WTC11 (cell line): ENCODE measurements at regions not wholly inside any gene's neighbourhood (a gene's known extent, or its start where the extent isn't known, plus 50 kb on each side); places are given as distances from the start of the nearest gene placed in this dataset.

Experiments used
- ATAC-seq: fragments of 200-7000 bp; cut with Tn5 transposase; 2 replicates; pipeline ENCODE4 v1.10.0; 2021; ENCODE audit warnings: mild to moderate bottlenecking, moderate library complexity
- CTCF ChIA-PET: fragments of 300-600 bp; sonication (Branson Sonifier 250); formaldehyde crosslinking; loops from one replicate; lab custom pipeline; 2021; ENCODE audit warnings: antibody characterized with exemption; lab: Charles Lee
- POLR2A ChIA-PET: fragments of 350-600 bp; sonication (Branson Sonifier 250); formaldehyde crosslinking; loops from one replicate; lab custom pipeline; 2021; ENCODE audit warnings: antibody characterized with exemption; lab: Charles Lee
- DNase-seq: peaks from one replicate; pipeline ENCODE4 v3.0.0; 2021; ENCODE audit warnings: low spot score
- H3K27ac Mint-ChIP-seq: 2 replicates; pipeline ENCODE4 v1.8.0; 2021; ENCODE audit warnings: mixed read lengths
- H3K27me3 Mint-ChIP-seq: 2 replicates; pipeline ENCODE4 v1.8.0; 2021; ENCODE audit warnings: low read depth, mild to moderate bottlenecking, moderate library complexity, mixed read lengths
- H3K36me3 Mint-ChIP-seq: 2 replicates; pipeline ENCODE4 v1.8.0; 2021; ENCODE audit warnings: mixed read lengths
- H3K4me1 Mint-ChIP-seq: 2 replicates; pipeline ENCODE4 v1.8.0; 2022; ENCODE audit warnings: mixed read lengths
- H3K4me3 Mint-ChIP-seq: 2 replicates; pipeline ENCODE4 v1.8.0; 2021; ENCODE audit warnings: mild to moderate bottlenecking, moderate library complexity, mixed read lengths
- H3K9me3 Mint-ChIP-seq: 2 replicates; pipeline ENCODE4 v1.8.0; 2021; ENCODE audit warnings: mixed read lengths
- ARID4B ChIP-seq: sonication (generic); formaldehyde crosslinking; IDR thresholded peaks from 2 replicates; pipeline ENCODE4 v1.8.0; 2023; ENCODE audit warnings: missing genetic modification reagents, mild to moderate bottlenecking, borderline replicate concordance
- CBFB ChIP-seq: sonication (generic); formaldehyde crosslinking; IDR thresholded peaks from 2 replicates; pipeline ENCODE4 v1.8.1; 2022; ENCODE audit warnings: mild to moderate bottlenecking, low read depth, missing genetic modification reagents
- E2F1 ChIP-seq: sonication (generic); formaldehyde crosslinking; IDR thresholded peaks from 2 replicates; pipeline ENCODE4 v1.8.0; 2022; ENCODE audit warnings: mild to moderate bottlenecking, missing genetic modification reagents
- E2F5 ChIP-seq: sonication (generic); formaldehyde crosslinking; IDR thresholded peaks from 2 replicates; pipeline ENCODE4 v1.8.1; 2022; ENCODE audit warnings: mild to moderate bottlenecking, moderate library complexity, missing genetic modification reagents
- FOXJ3 ChIP-seq: sonication (generic); formaldehyde crosslinking; IDR thresholded peaks from 2 replicates; pipeline ENCODE4 v1.9.0; 2021; ENCODE audit warnings: missing genetic modification reagents, mild to moderate bottlenecking, borderline replicate concordance
- MAX ChIP-seq: sonication (generic); formaldehyde crosslinking; IDR thresholded peaks from 2 replicates; pipeline ENCODE4 v1.8.0; 2022; ENCODE audit warnings: mild to moderate bottlenecking, missing genetic modification reagents
- NFE2L1 ChIP-seq: sonication (generic); formaldehyde crosslinking; IDR thresholded peaks from 2 replicates; pipeline ENCODE4 v1.8.1; 2023; ENCODE audit warnings: missing genetic modification reagents
- NR3C1 ChIP-seq: sonication (generic); formaldehyde crosslinking; conservative IDR thresholded peaks from 2 replicates; pipeline ENCODE4 v1.8.1; 2023; ENCODE audit warnings: low read depth, mild to moderate bottlenecking, missing genetic modification reagents
- SMAD3 ChIP-seq: sonication (generic); formaldehyde crosslinking; IDR thresholded peaks from 2 replicates; pipeline ENCODE4 v1.8.0; 2022; ENCODE audit warnings: missing genetic modification reagents, mild to moderate bottlenecking, borderline replicate concordance
- ZBTB43 ChIP-seq: sonication (generic); formaldehyde crosslinking; IDR thresholded peaks from 2 replicates; pipeline ENCODE4 v1.8.1; 2023; ENCODE audit warnings: mild to moderate bottlenecking, missing genetic modification reagents
- ZNF281 ChIP-seq: sonication (generic); formaldehyde crosslinking; IDR thresholded peaks from 2 replicates; pipeline ENCODE4 v1.8.0; 2023; ENCODE audit warnings: mild to moderate bottlenecking, missing genetic modification reagents
- ZNF317 ChIP-seq: sonication (generic); formaldehyde crosslinking; IDR thresholded peaks from 2 replicates; pipeline ENCODE4 v1.8.1; 2023; ENCODE audit warnings: low read depth, mild to moderate bottlenecking, moderate library complexity, missing genetic modification reagents, borderline replicate concordance
- ZNF425 ChIP-seq: fragments of 250-450 bp; sonication (Bioruptor Pico); conservative IDR thresholded peaks from 2 replicates; pipeline ENCODE4 v1.9.0; 2021; ENCODE audit warnings: mild to moderate bottlenecking

GRCh38 chr5:120260651-120261050, 203.4 kb upstream of the PRR16 start (continued):
- TF ChIP-seq ARID4B (CRISPR knock-in tag) (no peak), NR3C1 (CRISPR knock-in tag) (no peak), MAX (no peak), ZNF317 (CRISPR knock-in tag) (no peak), NFE2L1 (CRISPR knock-in tag) (no peak), CBFB (CRISPR knock-in tag) (no peak), ZNF281 (CRISPR knock-in tag) (no peak)

- TF ChIP-seq E2F5, result no peak
- TF ChIP-seq E2F1 (CRISPR knock-in tag), result no peak
- no peak for TF ChIP-seq ZBTB43
- TF ChIP-seq FOXJ3 (CRISPR knock-in tag), result no peak
- TF ChIP-seq ZNF425, result no peak
- TF ChIP-seq SMAD3, result no peak
- H3K4me1 Mint-ChIP-seq, result no peaks in the 10 kb centered on the region
- no peak overlapping the region for H3K27ac Mint-ChIP-seq
- ChIA-PET POLR2A (no interaction called here), CTCF (no interaction called here)
- DNase-seq, result no peak
- H3K4me3 Mint-ChIP-seq, result no peak overlapping the region
- ATAC-seq, result no peak
- H3K9me3 Mint-ChIP-seq, result peaks cover 12% of the 10 kb centered on the region
- H3K36me3 Mint-ChIP-seq, result no peaks in the 10 kb centered on the region
- H3K27me3 Mint-ChIP-seq, result no peaks in the 10 kb centered on the region
Measured at GRCh38 chr5:120270498-120270897, 193.6 kb upstream of the PRR16 start.
